MV-4-11 (cell line): ENCODE measurements at regions not wholly inside any gene's neighbourhood (a gene's known extent, or its start where the extent isn't known, plus 50 kb on each side); places are given as distances from the start of the nearest gene placed in this dataset.

Experiments
- DNase-seq: peaks from one replicate; lab custom pipeline; 2025; lab: John Stamatoyannopoulos, UW

DNA sequence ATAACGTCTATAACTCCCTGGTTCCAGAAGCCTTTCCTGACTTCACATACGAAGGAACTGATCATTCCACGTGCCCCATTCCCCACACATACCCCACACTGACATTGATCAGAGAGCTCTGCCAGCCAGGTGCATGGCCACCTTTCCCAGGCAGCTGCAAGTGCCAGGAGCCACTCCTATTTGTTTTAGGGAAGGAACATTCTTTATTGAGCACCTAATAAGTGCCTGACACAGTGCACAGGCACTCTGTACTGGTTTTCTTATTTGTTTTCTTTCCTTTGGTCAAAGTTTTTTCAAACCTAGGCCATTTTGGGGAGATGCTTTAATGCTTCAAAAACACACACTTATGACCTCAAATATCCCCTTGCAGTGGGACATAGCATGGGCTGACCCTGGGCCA is 50.0 kb downstream of the PITPNM2 start:
- no peak for DNase-seq

GRCh38 chr12:123100450-123100849 is 50.4 kb downstream of the PITPNM2 start:
- DNase-seq = no peak

- DNase-seq = no peak
Observed at GRCh38 chr12:123099560-123100192, 51.2 kb downstream of the PITPNM2 start.

GRCh38 chr12:123098780-123099179 is 52.1 kb downstream of the PITPNM2 start:
- DNase-seq = no peak

DNA sequence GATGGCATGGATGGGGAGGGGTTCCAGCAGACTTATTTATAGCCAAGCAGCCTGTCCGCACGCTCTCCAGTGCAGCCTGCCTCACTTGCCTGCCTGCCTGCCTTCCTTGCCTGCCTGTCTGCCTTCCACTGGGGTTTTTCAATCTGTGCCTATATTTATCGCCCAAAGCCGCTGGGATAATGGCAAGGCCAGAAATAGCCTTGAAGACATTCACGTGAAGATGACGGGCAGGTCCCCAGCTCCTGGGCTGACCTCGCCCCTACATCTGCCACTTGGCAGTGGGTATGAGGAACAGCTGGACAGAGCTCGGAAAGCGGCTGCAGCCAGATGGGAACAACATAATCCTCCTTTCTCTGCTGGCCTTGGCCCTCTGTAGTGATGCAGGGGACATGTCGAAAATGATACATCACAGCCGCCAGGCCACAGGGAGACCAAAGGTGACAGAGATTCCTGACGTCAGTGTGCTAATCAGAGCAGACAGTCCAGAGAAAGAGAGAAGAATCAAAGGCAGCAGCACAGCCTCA is 53.3 kb downstream of the PITPNM2 start:
- DNase-seq = no peak

DNA sequence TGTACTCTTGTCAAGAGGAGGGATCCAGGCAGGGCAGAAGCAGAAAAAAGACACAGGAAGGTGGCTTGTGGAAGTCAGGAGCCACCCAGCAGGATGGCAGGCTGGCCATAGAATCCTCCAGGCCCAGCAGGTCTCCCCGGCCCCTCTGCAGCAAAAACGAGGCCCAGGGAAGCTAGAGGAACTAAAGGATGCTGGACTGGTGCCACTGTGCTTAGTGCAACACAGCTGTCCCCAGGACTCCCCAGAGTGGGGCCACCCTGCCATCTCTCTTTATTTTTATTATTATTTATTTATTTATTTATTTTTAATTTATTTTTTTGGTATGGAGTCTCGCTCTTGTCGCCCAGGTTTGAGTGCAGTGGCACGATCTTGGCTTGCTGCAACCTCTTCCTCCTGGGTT is 54.1 kb downstream of the PITPNM2 start:
- DNase-seq = no peak

DNA sequence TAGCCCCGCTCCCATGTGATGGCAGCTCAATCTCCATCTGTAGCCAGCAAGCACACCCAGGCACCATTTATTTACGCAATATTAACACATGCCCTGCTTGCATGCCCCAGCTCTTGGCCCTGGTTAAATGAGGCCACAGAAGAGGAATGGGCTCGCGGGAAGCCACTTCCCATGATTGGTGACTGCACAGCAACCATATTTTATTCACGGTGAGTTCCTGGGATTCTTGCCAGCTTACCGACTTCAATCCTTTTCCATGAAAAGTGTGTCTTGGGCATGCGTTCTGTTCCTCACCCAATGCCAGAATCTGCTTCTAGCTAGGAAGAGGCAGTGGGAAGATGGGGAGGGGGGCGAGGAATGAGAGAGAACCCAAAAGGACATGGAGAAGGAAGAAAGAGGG is 54.7 kb downstream of the PITPNM2 start:
- DNase-seq = peak; percentile 40

GRCh38 chr12:123095078-123095881 is 55.6 kb downstream of the PITPNM2 start:
- no peak for DNase-seq

GRCh38 chr12:123094349-123095077 is 56.4 kb downstream of the PITPNM2 start:
- DNase-seq = no peak

DNA sequence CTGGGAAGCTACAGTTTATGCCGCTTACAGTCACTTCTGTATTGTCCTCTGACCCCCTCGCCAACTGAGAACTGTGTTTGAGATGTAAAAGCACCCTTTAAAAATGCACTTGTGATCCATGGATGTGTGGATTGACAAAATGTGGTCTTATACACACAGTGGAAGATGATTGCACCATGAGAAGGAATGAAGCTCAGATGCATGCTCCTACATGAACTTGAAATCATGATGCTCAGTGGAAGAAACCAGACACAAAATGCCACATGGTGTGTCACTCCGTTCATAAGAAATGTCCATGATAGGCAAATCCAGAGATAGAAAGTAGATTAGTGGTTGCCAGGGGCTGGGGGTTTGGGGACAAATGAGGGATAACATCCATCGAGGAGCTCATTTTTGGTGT is 58.0 kb downstream of the PITPNM2 start:
- no peak for DNase-seq

- DNase-seq = peak; percentile 53
Observed at GRCh38 chr12:123091230-123092150, 59.4 kb downstream of the PITPNM2 start.

DNA sequence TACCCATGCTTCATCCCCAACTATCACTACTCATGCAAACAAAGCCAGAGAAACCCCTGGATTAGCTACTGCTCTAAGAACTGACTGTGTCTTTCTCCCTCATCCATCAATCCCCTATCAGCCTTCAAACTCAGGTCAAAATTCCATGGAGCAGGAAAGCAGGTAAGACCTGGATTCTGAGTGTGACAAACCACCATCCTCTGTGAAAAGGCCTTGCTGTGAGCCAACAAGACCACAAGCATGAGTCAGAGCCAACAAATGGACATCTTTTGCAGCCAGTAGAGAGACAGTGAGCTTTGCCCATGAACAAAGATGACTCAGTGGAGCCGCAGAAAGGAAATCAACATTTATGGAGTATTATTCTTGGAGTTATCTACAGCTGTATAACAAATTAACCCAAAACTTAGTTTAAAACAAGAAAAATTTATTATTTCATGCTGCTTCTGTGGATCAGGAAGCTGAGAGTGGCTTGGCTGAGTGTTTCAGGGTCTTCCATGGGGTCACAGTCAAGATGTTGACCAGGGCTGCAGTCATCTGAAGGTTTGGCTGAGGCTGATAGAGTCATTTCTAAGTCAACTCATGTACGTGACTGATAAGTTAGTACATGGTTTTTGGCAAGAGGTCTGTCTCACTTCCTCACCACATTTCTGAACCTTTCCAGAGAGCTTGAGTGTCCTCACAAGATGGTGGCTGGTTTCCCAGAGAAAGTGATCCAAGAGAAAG is 61.1 kb downstream of the PITPNM2 start:
- peak; percentile 93 for DNase-seq

GRCh38 chr12:123089140-123089539 is 61.8 kb downstream of the PITPNM2 start:
- peak; percentile 93 for DNase-seq

DNA sequence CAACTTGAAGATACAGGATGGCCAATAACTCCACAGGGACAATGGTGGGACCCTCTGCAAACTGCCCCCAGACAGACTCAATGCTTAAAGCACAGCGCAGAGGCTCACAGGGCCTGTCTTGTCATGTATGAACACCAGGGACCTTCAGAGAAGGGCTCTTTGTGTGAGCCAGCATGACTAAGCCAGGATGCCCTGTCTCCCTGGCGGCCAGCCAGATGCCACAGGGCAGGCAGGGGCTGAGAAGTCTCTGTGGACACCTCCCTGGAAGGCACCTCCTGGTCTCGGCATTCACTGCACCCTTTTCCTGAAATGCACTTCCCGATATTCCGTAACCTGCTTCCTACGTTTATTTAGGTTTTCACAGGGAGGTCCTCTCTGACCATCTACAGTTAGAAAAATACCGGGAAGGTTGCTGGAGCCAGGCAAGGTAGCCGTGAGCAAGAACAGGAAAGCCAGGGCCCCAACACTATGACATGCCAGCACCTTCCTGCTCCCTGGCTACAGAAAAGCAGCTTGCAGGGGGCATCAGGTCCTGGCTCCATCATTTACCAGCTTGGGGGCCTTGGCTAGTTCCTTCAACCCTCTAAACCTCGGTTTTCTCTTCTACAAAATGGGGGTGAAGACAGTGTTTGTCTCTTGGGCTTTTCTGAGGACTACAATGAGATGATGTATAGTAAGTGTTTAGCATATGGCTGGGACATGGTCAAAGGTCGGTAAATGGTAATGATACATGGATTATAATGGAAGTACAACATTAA is 65.0 kb downstream of the PITPNM2 start:
- DNase-seq = peak; percentile 37

- no peak for DNase-seq
Observed at GRCh38 chr12:123085066-123085465, 65.8 kb downstream of the PITPNM2 start.

DNA sequence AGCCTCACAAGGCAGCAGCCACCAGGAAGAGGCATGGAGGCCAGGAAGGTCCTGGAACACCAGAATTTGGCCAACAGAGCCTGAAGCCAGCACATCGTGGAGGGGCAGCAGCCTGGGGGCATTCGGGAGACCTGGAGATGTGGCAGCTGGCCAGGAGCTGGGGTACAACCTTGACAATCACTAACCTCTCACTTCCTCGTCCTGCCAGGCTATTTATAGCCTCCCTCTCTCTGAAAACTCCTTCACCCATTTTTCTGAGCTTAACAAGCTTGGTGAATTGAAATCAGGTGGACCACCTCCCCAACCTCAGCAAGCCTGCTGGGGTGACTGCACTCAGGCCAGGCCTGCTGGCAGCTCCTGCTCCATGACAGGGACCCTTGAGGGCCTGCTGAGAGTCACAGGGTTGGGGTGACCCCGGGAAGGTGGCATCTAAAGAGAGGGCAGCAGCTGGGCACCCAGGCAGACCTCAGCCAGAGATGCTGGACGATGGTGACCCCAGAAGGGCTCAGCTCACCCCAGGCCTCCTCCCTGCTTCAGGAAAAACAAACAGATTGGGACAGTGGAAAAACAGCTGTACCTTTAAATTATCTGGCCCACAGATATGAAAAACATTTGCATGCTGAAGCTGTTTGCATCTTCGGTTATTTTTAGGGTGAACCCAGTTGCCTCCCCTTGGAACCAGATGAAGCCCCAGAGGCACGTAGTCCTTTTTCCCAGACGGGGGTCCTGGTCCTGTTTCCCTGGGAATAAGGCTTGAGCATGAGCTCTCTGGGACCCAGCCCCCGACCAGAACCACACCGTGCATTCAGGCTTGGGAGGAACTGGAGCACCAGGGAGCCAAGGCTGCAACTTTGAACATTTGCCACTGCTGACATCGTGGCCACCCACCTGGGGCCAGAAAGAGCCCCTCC is 67.0 kb downstream of the PITPNM2 start:
- no peak for DNase-seq

DNA sequence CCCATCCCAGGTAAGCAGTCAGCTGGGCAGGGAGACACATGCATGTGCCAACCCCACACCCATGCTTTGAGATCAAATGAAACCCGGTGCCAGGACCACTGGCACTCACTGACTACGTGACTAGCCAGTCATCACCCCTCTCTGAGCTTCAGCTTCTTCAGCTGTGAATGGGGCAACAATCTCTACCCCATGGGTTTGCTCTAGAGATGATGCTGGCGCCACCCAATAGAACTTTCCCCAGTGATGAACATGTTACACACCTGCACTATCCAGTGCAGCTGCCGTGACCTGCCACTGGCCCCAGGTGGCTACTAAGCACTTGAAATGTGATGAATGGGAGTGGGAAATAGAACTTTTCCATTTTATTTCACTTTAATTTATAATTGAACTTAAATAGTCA is 70.3 kb downstream of the PITPNM2 start:
- DNase-seq = no peak

GRCh38 chr12:123078531-123079155 is 72.2 kb downstream of the PITPNM2 start:
- DNase-seq = no peak

DNA sequence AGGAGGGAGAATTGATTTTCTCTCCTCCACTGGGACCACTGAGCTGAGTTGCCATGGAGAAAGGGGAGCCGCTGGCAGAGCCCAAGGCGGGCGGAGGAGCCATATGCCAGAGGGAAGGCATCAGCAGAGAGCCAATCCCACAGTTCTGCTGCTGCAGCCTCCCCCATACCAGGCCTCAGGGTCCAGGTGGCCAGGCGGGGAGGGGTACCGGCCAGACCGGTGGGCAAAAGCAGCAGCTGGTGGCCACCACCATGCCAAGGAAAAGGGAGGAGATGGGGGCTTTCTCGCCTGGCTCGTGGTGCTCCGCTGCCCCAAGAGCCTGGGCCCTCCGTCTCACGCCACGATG is 72.8 kb downstream of the PITPNM2 start:
- no peak for DNase-seq
